IMR-90 (cell line): ENCODE measurements at regions not wholly inside any gene's neighbourhood (a gene's known extent, or its start where the extent isn't known, plus 50 kb on each side); places are given as distances from the start of the nearest gene placed in this dataset.

Source experiments
- ATAC-seq: fragments of 200-7000 bp; cut with Tn5 transposase; 2 replicates; pipeline ENCODE4 v1.9.1; 2020; ENCODE audit warnings: low read depth, mild to moderate bottlenecking, moderate library complexity
- BruUV-seq: library from RNA; stranded (reverse); fragments of 400-500 nt; replicated peaks from 2 replicates; lab custom pipeline; 2021; lab: Mats Ljungman, UMichigan
- CTCF ChIA-PET: fragments of 300-600 bp; formaldehyde crosslinking; extraction: SDS; loops from one replicate; lab custom pipeline; 2021; ENCODE audit warnings: antibody characterized with exemption; lab: Yijun Ruan, JAX
- POLR2A ChIA-PET: fragments of 300-600 bp; sonication (Branson Sonifier 250); formaldehyde crosslinking; loops from one replicate; lab custom pipeline; 2022; ENCODE audit warnings: antibody characterized with exemption; ENCODE audit not compliant: unreplicated experiment; lab: Charles Lee
- DNase-seq: peaks from one replicate; pipeline ENCODE4 v3.0.0; 2013
- H2AFZ ChIP-seq: replicated peaks from 2 replicates; pipeline ENCODE3; 2013; ENCODE audit warnings: low read length, mild to moderate bottlenecking; ENCODE audit not compliant: poor library complexity
- H2AK5ac ChIP-seq: 2 replicates; pipeline ENCODE4 v1.6.1; 2013; ENCODE audit warnings: low read depth, low read length, inconsistent platforms
- H2AK9ac ChIP-seq: replicated peaks from 2 replicates; pipeline ENCODE3; 2013; ENCODE audit warnings: mild to moderate bottlenecking, low read depth, low read length, moderate library complexity; ENCODE audit not compliant: poor library complexity
- H2BK120ac ChIP-seq: 2 replicates; pipeline ENCODE4 v1.6.1; 2013; ENCODE audit warnings: low read depth, low read length, inconsistent platforms
- H2BK15ac ChIP-seq: 3 replicates; pipeline ENCODE4 v1.6.1; 2013; ENCODE audit warnings: low read depth, low read length, inconsistent platforms
- H2BK20ac ChIP-seq: 2 replicates; pipeline ENCODE4 v1.6.1; 2013; ENCODE audit warnings: low read depth, mild to moderate bottlenecking, inconsistent platforms, low read length, moderate library complexity
- H2BK5ac ChIP-seq: 2 replicates; pipeline ENCODE4 v1.6.1; 2013; ENCODE audit warnings: mild to moderate bottlenecking, low read depth, low read length, inconsistent platforms; ENCODE audit not compliant: poor library complexity, severe bottlenecking
- H3K14ac ChIP-seq: replicated peaks from 2 replicates; pipeline ENCODE4 v1.6.1; 2013; ENCODE audit warnings: low read depth, low read length, inconsistent platforms
- H3K18ac ChIP-seq: 2 replicates; pipeline ENCODE4 v1.6.1; 2013; ENCODE audit warnings: low read depth, low read length, control low read depth
- H3K23ac ChIP-seq: 2 replicates; pipeline ENCODE4 v1.6.1; 2013; ENCODE audit warnings: low read depth, low read length, inconsistent platforms
- H3K27ac ChIP-seq: 2 replicates; pipeline ENCODE4 v1.5.1; 2013; ENCODE audit warnings: mild to moderate bottlenecking, control low read depth, low read length; ENCODE audit not compliant: insufficient read depth
- H3K27me3 ChIP-seq: 2 replicates; pipeline ENCODE4 v1.6.1; 2013; ENCODE audit warnings: low read length; ENCODE audit not compliant: control insufficient read depth, insufficient read depth
- H3K36me3 ChIP-seq: 2 replicates; pipeline ENCODE4 v1.6.1; 2013; ENCODE audit warnings: low read length, mixed read lengths; ENCODE audit not compliant: control insufficient read depth, insufficient read depth
- H3K4ac ChIP-seq: 2 replicates; pipeline ENCODE4 v1.6.1; 2013; ENCODE audit warnings: low read depth, low read length, inconsistent platforms
- H3K4me1 ChIP-seq: 2 replicates; pipeline ENCODE4 v1.6.1; 2013; ENCODE audit warnings: low read length, mixed read lengths; ENCODE audit not compliant: control insufficient read depth, insufficient read depth
- H3K4me2 ChIP-seq: 2 replicates; pipeline ENCODE4 v1.6.1; 2013; ENCODE audit warnings: low read depth, mild to moderate bottlenecking, control low read depth, low read length, moderate library complexity
- H3K4me3 ChIP-seq: 2 replicates; pipeline ENCODE4 v1.5.1; 2013; ENCODE audit warnings: low read depth, mild to moderate bottlenecking, control low read depth, low read length, moderate library complexity; ENCODE audit not compliant: insufficient read depth
- H3K56ac ChIP-seq: 2 replicates; pipeline ENCODE4 v1.6.1; 2013; ENCODE audit warnings: low read length, inconsistent platforms; ENCODE audit not compliant: insufficient read depth; ENCODE audit errors: extremely low read depth
- H3K79me1 ChIP-seq, 2 experiments: 2 replicates each; pipeline ENCODE4 v1.6.1; 2013; ENCODE audit warnings: low read length in 2 of 2, inconsistent platforms in 1 of 2, low read depth in 1 of 2
- H3K9ac ChIP-seq: 2 replicates; pipeline ENCODE4 v1.6.1; 2013; ENCODE audit warnings: low read depth, low read length, control low read depth
- H3K9me1 ChIP-seq: 2 replicates; pipeline ENCODE4 v1.6.1; 2013; ENCODE audit warnings: low read length, inconsistent platforms; ENCODE audit not compliant: insufficient read depth
- H3K9me3 ChIP-seq: 2 replicates; pipeline ENCODE4 v1.6.1; 2013; ENCODE audit warnings: low read length; ENCODE audit not compliant: control insufficient read depth, insufficient read depth
- H4K20me1 ChIP-seq: 2 replicates; pipeline ENCODE4 v1.6.1; 2013; ENCODE audit warnings: low read length, inconsistent platforms; ENCODE audit not compliant: insufficient read depth
- H4K5ac ChIP-seq: 2 replicates; pipeline ENCODE4 v1.6.1; 2013; ENCODE audit warnings: mild to moderate bottlenecking, low read depth, low read length, control low read depth
- H4K8ac ChIP-seq, 2 experiments: 2 replicates each; pipeline ENCODE4 v1.6.1; 2013; ENCODE audit warnings: low read depth in 2 of 2, low read length in 2 of 2, control low read depth in 1 of 2, inconsistent platforms in 1 of 2
- H4K91ac ChIP-seq: 2 replicates; pipeline ENCODE4 v1.6.1; 2013; ENCODE audit warnings: low read depth, low read length, inconsistent platforms; ENCODE audit not compliant: insufficient read depth
- CHD1 ChIP-seq: IDR thresholded peaks from 2 replicates; pipeline ENCODE4 v1.6.1; 2012; ENCODE audit warnings: low read depth, low read length, improper control_type of control experiment
- MAZ ChIP-seq: IDR thresholded peaks from 2 replicates; pipeline ENCODE4 v1.6.1; 2012; ENCODE audit warnings: low read depth, mild to moderate bottlenecking, low read length, improper control_type of control experiment, moderate library complexity, borderline replicate concordance
- POLR2A ChIP-seq: IDR thresholded peaks from 2 replicates; pipeline ENCODE4 v1.6.1; 2012; ENCODE audit warnings: mild to moderate bottlenecking, low read depth, low read length
- WGBS, 2 experiments: methylation state at CpG; one replicate each; pipeline versions ENCODE4 v1.1.5 to v1.1.7; 2013; ENCODE audit warnings: missing lambda C conversion rate in 2 of 2; ENCODE audit not compliant: insufficient read length in 1 of 2; ENCODE audit errors: extremely low coverage in 2 of 2; 5-methylcytosine and 5-hydroxymethylcytosine counted together
- dilution Hi-C: fragments of 300-500 bp; cut with HindIII; formaldehyde crosslinking; loops from one replicate; pipeline ENCODE4 v1.14.3; 2018; ENCODE audit warnings: low sequenced_read_pairs; ENCODE audit not compliant: unreplicated experiment
- in situ Hi-C: fragments of 300-500 bp; cut with MboI; formaldehyde crosslinking; loops from 3 replicates; pipeline ENCODE4 v1.14.3; 2019; ENCODE audit warnings: low sequenced_read_pairs, inconsistent platforms, mixed read lengths
- intact Hi-C: fragments of 100-400 bp; cut with micrococcal nuclease; formaldehyde crosslinking; loops from 2 replicates; pipeline ENCODE4 v1.10.0; 2022

DNA sequence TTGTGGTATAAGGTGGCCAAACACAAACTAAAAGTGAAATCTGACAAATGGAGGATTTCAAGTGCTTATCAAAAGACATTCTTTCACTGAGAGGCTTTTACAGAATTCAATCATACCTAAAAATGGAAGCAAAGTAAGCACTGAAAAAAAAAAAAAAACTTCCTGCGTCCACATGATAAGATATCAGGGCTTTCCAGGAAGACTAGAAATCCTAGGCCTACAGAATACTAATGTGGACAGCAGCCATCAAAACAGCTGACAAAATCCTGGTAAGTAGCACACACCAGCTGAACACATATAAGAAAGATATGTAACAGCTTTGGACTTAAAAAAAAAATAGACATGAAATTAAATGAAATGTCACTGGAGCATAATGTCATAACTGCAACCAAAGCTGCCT lies 178.2 kb downstream of the SUCLG1 start:
- H3K36me3 ChIP-seq, result no peaks in the 10 kb centered on the region
- H3K9ac ChIP-seq, result no peak overlapping the region
- no CpG with 5 or more reads among the region's 1 CpG for WGBS, 2 experiments
- no peaks in the 10 kb centered on the region for H3K9me3 ChIP-seq
- intact Hi-C loops (no loop called here), in situ Hi-C loops (no loop called here), dilution Hi-C loops (no loop called here)
- H3K79me1 ChIP-seq, result no peaks in the 10 kb centered on the region
- H3K56ac ChIP-seq, result no peak overlapping the region
- no peak overlapping the region for H3K4me2 ChIP-seq
- ATAC-seq (no peak), DNase-seq (no peak)
- H2BK15ac ChIP-seq, result no peak overlapping the region
- no TSS peak for BruUV-seq
- H2BK20ac ChIP-seq, result no peak overlapping the region
- no peak overlapping the region for H2BK120ac ChIP-seq
- H4K5ac ChIP-seq, result no peak overlapping the region
- H3K4me1 ChIP-seq, result no peaks in the 10 kb centered on the region
- H4K8ac ChIP-seq, result no peak overlapping the region
- ChIA-PET POLR2A (no interaction called here), CTCF (no interaction called here)
- no peak overlapping the region for H3K14ac ChIP-seq
- H2AK9ac ChIP-seq, result no peak overlapping the region
- H3K27me3 ChIP-seq, result no peaks in the 10 kb centered on the region
- no peak overlapping the region for H2BK5ac ChIP-seq
- H2AFZ ChIP-seq, result no peak overlapping the region
- H3K23ac ChIP-seq, result no peak overlapping the region
- no peak overlapping the region for H2AK5ac ChIP-seq
- no peak overlapping the region for H3K4ac ChIP-seq
- no peak overlapping the region for H3K27ac ChIP-seq
- TF ChIP-seq CHD1 (no peak), POLR2A (no peak), MAZ (no peak)
- no peak overlapping the region for H3K18ac ChIP-seq
- no peak overlapping the region for H4K91ac ChIP-seq
- H4K20me1 ChIP-seq, result no peaks in the 10 kb centered on the region
- no peaks in the 10 kb centered on the region for H3K9me1 ChIP-seq
- H3K4me3 ChIP-seq, result no peak overlapping the region
